GM12878 (cell line): ENCODE measurements at regions not wholly inside any gene's neighbourhood (a gene's known extent, or its start where the extent isn't known, plus 50 kb on each side); places are given as distances from the start of the nearest gene placed in this dataset.
A peak's percentile ranks its signal among the peaks of the same experiment; 100 is the strongest.

Experiments
- ATAC-seq: fragments of 200-7000 bp; cut with Tn5 transposase; 3 replicates; pipeline ENCODE4 v1.9.1; 2020; ENCODE audit warnings: mild to moderate bottlenecking, moderate library complexity
- BruUV-seq: library from RNA; stranded (reverse); fragments of 400-500 nt; replicated peaks from 2 replicates; lab custom pipeline; 2021; lab: Mats Ljungman, UMichigan
- CTCF ChIA-PET: fragments of 300-600 bp; sonication (Branson Sonifier 250); formaldehyde crosslinking; extraction: SDS; loops from one replicate; lab custom pipeline; 2021; ENCODE audit warnings: inconsistent platforms; lab: Yijun Ruan, JAX
- POLR2A ChIA-PET: fragments of 350-600 bp; formaldehyde crosslinking; extraction: SDS; loops from one replicate; lab custom pipeline; 2021; ENCODE audit warnings: inconsistent platforms; lab: Charles Lee
- RAD21 ChIA-PET: fragments of 300-600 bp; sonication (Branson Sonifier 250); formaldehyde crosslinking; loops from one replicate; lab custom pipeline; 2023; ENCODE audit warnings: antibody characterized with exemption; ENCODE audit not compliant: unreplicated experiment; lab: Charles Lee
- SMC1A ChIA-PET: fragments of 300-600 bp; sonication (Branson Sonifier 250); formaldehyde crosslinking; loops from one replicate; lab custom pipeline; 2023; ENCODE audit not compliant: unreplicated experiment, uncharacterized antibody; lab: Charles Lee
- DNase-seq: peaks from one replicate; pipeline ENCODE4 v3.0.0-alpha.2; 2011; ENCODE audit warnings: low read depth, low spot score
- FAIRE-seq: peaks from 3 replicates; lab custom pipeline; 2011; peaks lifted over from hg19 to GRCh38; lab: Jason Lieb, UNC
- H2AFZ ChIP-seq: 2 replicates; pipeline ENCODE4 v1.6.0; 2011; ENCODE audit warnings: low read depth, low read length, control low read depth; ENCODE audit not compliant: control insufficient read depth
- H3K27ac ChIP-seq: 2 replicates; pipeline ENCODE4 v1.5.1; 2011; ENCODE audit warnings: control low read depth; ENCODE audit not compliant: control insufficient read depth, insufficient read depth
- H3K27me3 ChIP-seq, 2 experiments: replicated peaks in 1 of 2; 2 replicates each; pipeline versions ENCODE4 v1.6.0 to v1.6.1; 2011; ENCODE audit warnings: low read length in 1 of 2; ENCODE audit not compliant: control insufficient read depth in 2 of 2, insufficient read depth in 2 of 2
- H3K36me3 ChIP-seq, 2 experiments: 2 replicates each; pipeline ENCODE4 v1.5.1; 2011; ENCODE audit warnings: low read length in 1 of 2; ENCODE audit not compliant: control insufficient read depth in 2 of 2, insufficient read depth in 2 of 2
- H3K4me1 ChIP-seq: 2 replicates; pipeline ENCODE4 v1.6.1; 2011; ENCODE audit warnings: mild to moderate bottlenecking, low read length, moderate library complexity, mixed read lengths; ENCODE audit not compliant: control insufficient read depth, insufficient read depth
- H3K4me2 ChIP-seq: 2 replicates; pipeline ENCODE4 v1.6.0; 2011; ENCODE audit warnings: control low read depth; ENCODE audit not compliant: control insufficient read depth, insufficient read depth
- H3K4me3 ChIP-seq: fragments of 200-600 bp; sonication (generic); 2 replicates; pipeline ENCODE4 v1.5.1; 2016
- H3K79me2 ChIP-seq: 2 replicates; pipeline ENCODE4 v1.6.0; 2011; ENCODE audit warnings: low read length; ENCODE audit not compliant: control insufficient read depth, insufficient read depth
- H3K9ac ChIP-seq: 2 replicates; pipeline ENCODE4 v1.8.0; 2011; ENCODE audit warnings: low read length, control low read depth, mixed read lengths; ENCODE audit not compliant: control insufficient read depth, insufficient read depth
- H3K9me3 ChIP-seq: replicated peaks from 3 replicates; pipeline ENCODE4 v1.5.1; 2011; ENCODE audit warnings: mild to moderate bottlenecking, low read length; ENCODE audit not compliant: control insufficient read depth, insufficient read depth
- H4K20me1 ChIP-seq: 2 replicates; pipeline ENCODE4 v1.6.0; 2011; ENCODE audit not compliant: control insufficient read depth, insufficient read depth
- KAT2A ChIP-seq: conservative IDR thresholded peaks from 2 replicates; pipeline ENCODE4 v1.6.1; 2011; ENCODE audit warnings: low read depth, low read length; ENCODE audit not compliant: control insufficient read depth
- NRF1 ChIP-seq: conservative IDR thresholded peaks from 2 replicates; pipeline ENCODE4 v1.6.1; 2011; ENCODE audit warnings: mild to moderate bottlenecking, low read depth, low read length, improper control_type of control experiment
- POLR2A ChIP-seq: IDR thresholded peaks from 2 replicates; pipeline ENCODE4 v1.6.1; 2011; ENCODE audit warnings: low read depth, mild to moderate bottlenecking, low read length
- SIN3A ChIP-seq: IDR thresholded peaks from 2 replicates; pipeline ENCODE4 v1.6.1; 2012; ENCODE audit warnings: low read depth, low read length, improper control_type of control experiment
- SIX5 ChIP-seq: IDR thresholded peaks from 2 replicates; pipeline ENCODE4 v1.6.1; 2011; ENCODE audit warnings: mild to moderate bottlenecking, low read depth, low read length, moderate library complexity; ENCODE audit not compliant: severe bottlenecking
- ZBTB33 ChIP-seq: fragments of 450-650 bp; IDR thresholded peaks from 2 replicates; pipeline ENCODE4 v1.6.1; 2017; ENCODE audit warnings: mild to moderate bottlenecking
- WGBS: methylation state at CpG from one replicate; pipeline ENCODE4 v1.1.6; 2016; ENCODE audit warnings: low lambda C conversion rate; ENCODE audit not compliant: insufficient replicate concordance, insufficient coverage; ENCODE audit errors: missing lambda C conversion rate; 5-methylcytosine and 5-hydroxymethylcytosine counted together
- in situ Hi-C: fragments of 300-500 bp; cut with MboI; formaldehyde crosslinking; loops from 9 replicates; pipeline ENCODE4 v1.14.3; 2018; ENCODE audit warnings: mixed read lengths
- intact Hi-C: fragments of 100-400 bp; cut with micrococcal nuclease; formaldehyde crosslinking; loops from one replicate; pipeline ENCODE4 v1.14.2; 2022; ENCODE audit not compliant: unreplicated experiment
- TF ChIP-seq, protein P1 (sequence below): fragments of 450-650 bp; IDR thresholded peaks from 2 replicates; pipeline ENCODE4 v1.6.1; 2016; ENCODE audit warnings: mild to moderate bottlenecking, moderate library complexity, borderline replicate concordance
- TF ChIP-seq, protein P2 (sequence below): IDR thresholded peaks from 2 replicates; pipeline ENCODE4 v1.6.1; 2012; ENCODE audit warnings: low read depth, low read length, improper control_type of control experiment
- TF ChIP-seq, protein P3 (sequence below): fragments of 450-650 bp; IDR thresholded peaks from 2 replicates; pipeline ENCODE4 v1.6.1; 2017; ENCODE audit warnings: borderline replicate concordance

DNA sequence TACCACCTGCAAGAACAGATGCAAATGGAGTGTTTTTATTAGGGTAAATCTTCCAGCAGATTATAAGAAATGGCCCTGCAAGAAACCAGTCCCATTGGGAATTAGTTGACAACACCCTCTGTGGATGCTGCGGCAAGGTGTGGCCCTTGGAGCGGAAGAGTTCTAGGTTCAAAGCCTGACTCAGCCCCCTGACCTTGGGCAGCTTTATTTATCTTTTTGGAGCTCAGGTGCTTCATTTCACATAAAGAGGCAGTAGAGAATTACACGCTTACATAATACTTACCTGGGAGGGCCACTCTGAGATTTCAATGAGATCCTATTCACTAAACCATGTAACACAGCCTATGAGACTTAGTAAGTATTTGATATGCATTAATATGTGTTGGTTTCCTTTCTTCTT lies 318.2 kb upstream of the SOX9 start (continued):
- TF ChIP-seq, protein P1, sequence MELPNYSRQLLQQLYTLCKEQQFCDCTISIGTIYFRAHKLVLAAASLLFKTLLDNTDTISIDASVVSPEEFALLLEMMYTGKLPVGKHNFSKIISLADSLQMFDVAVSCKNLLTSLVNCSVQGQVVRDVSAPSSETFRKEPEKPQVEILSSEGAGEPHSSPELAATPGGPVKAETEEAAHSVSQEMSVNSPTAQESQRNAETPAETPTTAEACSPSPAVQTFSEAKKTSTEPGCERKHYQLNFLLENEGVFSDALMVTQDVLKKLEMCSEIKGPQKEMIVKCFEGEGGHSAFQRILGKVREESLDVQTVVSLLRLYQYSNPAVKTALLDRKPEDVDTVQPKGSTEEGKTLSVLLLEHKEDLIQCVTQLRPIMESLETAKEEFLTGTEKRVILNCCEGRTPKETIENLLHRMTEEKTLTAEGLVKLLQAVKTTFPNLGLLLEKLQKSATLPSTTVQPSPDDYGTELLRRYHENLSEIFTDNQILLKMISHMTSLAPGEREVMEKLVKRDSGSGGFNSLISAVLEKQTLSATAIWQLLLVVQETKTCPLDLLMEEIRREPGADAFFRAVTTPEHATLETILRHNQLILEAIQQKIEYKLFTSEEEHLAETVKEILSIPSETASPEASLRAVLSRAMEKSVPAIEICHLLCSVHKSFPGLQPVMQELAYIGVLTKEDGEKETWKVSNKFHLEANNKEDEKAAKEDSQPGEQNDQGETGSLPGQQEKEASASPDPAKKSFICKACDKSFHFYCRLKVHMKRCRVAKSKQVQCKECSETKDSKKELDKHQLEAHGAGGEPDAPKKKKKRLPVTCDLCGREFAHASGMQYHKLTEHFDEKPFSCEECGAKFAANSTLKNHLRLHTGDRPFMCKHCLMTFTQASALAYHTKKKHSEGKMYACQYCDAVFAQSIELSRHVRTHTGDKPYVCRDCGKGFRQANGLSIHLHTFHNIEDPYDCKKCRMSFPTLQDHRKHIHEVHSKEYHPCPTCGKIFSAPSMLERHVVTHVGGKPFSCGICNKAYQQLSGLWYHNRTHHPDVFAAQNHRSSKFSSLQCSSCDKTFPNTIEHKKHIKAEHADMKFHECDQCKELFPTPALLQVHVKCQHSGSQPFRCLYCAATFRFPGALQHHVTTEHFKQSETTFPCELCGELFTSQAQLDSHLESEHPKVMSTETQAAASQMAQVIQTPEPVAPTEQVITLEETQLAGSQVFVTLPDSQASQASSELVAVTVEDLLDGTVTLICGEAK = no peak
- no peak for TF ChIP-seq ZBTB33
- TF ChIP-seq SIN3A = no peak
- TF ChIP-seq NRF1 = no peak

DNA sequence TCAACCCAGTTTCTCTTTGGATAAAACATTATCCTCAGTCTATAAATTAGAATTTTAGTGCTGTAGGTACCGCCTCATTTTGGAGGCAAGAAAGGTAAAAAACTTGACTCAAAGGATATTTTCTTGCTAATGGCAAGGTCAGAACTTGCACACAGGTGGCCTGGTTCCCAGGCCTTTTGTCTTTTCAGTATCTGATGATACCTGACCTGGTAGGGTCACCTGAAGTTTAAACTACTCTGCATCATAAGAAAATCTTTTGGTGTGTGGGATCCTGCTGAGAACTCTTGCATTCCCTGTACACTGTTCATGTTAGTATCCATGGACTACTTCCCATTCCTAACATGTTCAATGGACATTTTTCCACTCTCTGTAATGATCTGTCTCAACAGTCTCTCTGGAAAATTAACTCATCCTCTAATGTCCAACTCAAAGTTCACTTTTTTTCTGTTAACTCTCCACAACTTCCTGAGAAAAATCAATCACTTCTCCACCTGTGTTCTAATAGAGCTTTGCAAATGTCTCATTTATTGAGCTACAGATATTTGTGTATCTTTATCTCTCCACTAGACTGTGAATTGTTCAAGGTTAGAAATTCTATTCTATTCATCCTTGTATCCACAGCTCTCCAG lies 317.1 kb upstream of the SOX9 start:
- Histone ChIP-seq H2AFZ (no peak overlapping the region), H4K20me1 (no peaks in the 10 kb centered on the region), H3K4me2 (no peak overlapping the region), H3K4me3 (no peak overlapping the region), H3K36me3 (no peaks in the 10 kb centered on the region), H3K9ac (no peak overlapping the region), H3K79me2 (no peaks in the 10 kb centered on the region), H3K9me3 (no peaks in the 10 kb centered on the region), H3K27me3 (no peaks in the 10 kb centered on the region; a peak in 1 of 4 replicates), H3K27ac (no peak overlapping the region), H3K4me1 (no peaks in the 10 kb centered on the region)
- ChIA-PET SMC1A (interaction anchor here (1.0 kb wide), 1 partner anchor 30 kb away, joined by 3 read pairs; no protein-coding TSS in a partner anchor), RAD21 (no interaction called here), POLR2A (no interaction called here), CTCF (interaction anchor here (0.5 kb wide), 1 partner anchor 1036 kb away, joined by 3 read pairs; no protein-coding TSS in a partner anchor)
- in situ Hi-C loops = no loop called here
- ATAC-seq (no peak), FAIRE-seq (peak; percentile 13), DNase-seq (no peak)
- no peak for TF ChIP-seq KAT2A
- TF ChIP-seq, protein P2, sequence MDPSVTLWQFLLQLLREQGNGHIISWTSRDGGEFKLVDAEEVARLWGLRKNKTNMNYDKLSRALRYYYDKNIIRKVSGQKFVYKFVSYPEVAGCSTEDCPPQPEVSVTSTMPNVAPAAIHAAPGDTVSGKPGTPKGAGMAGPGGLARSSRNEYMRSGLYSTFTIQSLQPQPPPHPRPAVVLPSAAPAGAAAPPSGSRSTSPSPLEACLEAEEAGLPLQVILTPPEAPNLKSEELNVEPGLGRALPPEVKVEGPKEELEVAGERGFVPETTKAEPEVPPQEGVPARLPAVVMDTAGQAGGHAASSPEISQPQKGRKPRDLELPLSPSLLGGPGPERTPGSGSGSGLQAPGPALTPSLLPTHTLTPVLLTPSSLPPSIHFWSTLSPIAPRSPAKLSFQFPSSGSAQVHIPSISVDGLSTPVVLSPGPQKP = no peak
- TF ChIP-seq SIX5 = no peak
- TF ChIP-seq POLR2A = no peak
- TF ChIP-seq, protein P3, sequence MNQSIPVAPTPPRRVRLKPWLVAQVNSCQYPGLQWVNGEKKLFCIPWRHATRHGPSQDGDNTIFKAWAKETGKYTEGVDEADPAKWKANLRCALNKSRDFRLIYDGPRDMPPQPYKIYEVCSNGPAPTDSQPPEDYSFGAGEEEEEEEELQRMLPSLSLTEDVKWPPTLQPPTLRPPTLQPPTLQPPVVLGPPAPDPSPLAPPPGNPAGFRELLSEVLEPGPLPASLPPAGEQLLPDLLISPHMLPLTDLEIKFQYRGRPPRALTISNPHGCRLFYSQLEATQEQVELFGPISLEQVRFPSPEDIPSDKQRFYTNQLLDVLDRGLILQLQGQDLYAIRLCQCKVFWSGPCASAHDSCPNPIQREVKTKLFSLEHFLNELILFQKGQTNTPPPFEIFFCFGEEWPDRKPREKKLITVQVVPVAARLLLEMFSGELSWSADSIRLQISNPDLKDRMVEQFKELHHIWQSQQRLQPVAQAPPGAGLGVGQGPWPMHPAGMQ = no peak
- BruUV-seq = no TSS peak
- WGBS = 0% methylated on average over 1 of the region's 1 CpG
- intact Hi-C loops = no loop called here
